ENCODE measurements at regions not wholly inside any gene's neighbourhood (a gene's known extent, or its start where the extent isn't known, plus 50 kb on each side); places are given as distances from the start of the nearest gene placed in this dataset.

- TF ChIP-seq EZH2 (IDR thresholded peaks at IDR 0.05; ENCODE audit: insufficient read depth, poor library complexity, severe bottlenecking), result no peak
- TF ChIP-seq EZH2phosphoT487 (IDR thresholded peaks at IDR 0.05; ENCODE audit: insufficient read depth, low read depth), result no peak
Observed at GRCh38 chr2:207227062-207227748, 61.5 kb upstream of the KLF7 start.
